OCI-LY3 (cell line): ENCODE measurements at regions not wholly inside any gene's neighbourhood (a gene's known extent, or its start where the extent isn't known, plus 50 kb on each side); places are given as distances from the start of the nearest gene placed in this dataset.

Source experiments
- H2AFZ ChIP-seq: fragments of 200-600, 300-600 bp; shearing (Covaris generic); 2 replicates; pipeline ENCODE4 v1.6.0; 2014; ENCODE audit warnings: antibody characterized with exemption, low read depth, low read length
- H3K27ac ChIP-seq: fragments of 200-600, 300-600 bp; sonication (generic); 2 replicates; pipeline ENCODE4 v1.5.1; 2014; ENCODE audit warnings: mild to moderate bottlenecking, low read length, moderate library complexity, mixed read lengths
- H3K27me3 ChIP-seq: fragments of 200-600, 300-600 bp; sonication (generic); 2 replicates; pipeline ENCODE4 v1.6.1; 2014; ENCODE audit warnings: low read depth, low read length, mixed read lengths
- H3K36me3 ChIP-seq: fragments of 200-600, 300-600 bp; sonication (generic); replicated peaks from 2 replicates; pipeline ENCODE3; 2014; ENCODE audit warnings: low read depth, low read length, mixed read lengths
- H3K4me1 ChIP-seq: fragments of 300-600, 200-600 bp; sonication (generic); 2 replicates; pipeline ENCODE4 v1.6.1; 2014; ENCODE audit warnings: low read length, mixed read lengths
- H3K4me2 ChIP-seq: fragments of 200-600, 300-600 bp; sonication (generic); 2 replicates; pipeline ENCODE4 v1.6.1; 2014; ENCODE audit warnings: low read length, mixed read lengths
- H3K4me3 ChIP-seq: fragments of 300-600, 200-600 bp; sonication (generic); 2 replicates; pipeline ENCODE4 v1.5.1; 2014; ENCODE audit warnings: antibody characterized with exemption, mild to moderate bottlenecking, low read length, moderate library complexity
- H3K79me2 ChIP-seq: fragments of 300-600, 200-600 bp; shearing (Covaris generic); 2 replicates; pipeline ENCODE4 v1.6.1; 2014; ENCODE audit warnings: mild to moderate bottlenecking, low read length, mixed read lengths
- H3K9ac ChIP-seq: fragments of 300-600, 200-600 bp; shearing (Covaris generic); 2 replicates; pipeline ENCODE4 v1.6.0; 2014; ENCODE audit warnings: mild to moderate bottlenecking, low read length, moderate library complexity
- H3K9me3 ChIP-seq: fragments of 200-600, 300-600 bp; shearing (Covaris generic); 2 replicates; pipeline ENCODE4 v1.6.1; 2014; ENCODE audit warnings: low read length, mixed read lengths; ENCODE audit not compliant: insufficient read depth
- H4K20me1 ChIP-seq: fragments of 200-600, 300-600 bp; sonication (generic); 2 replicates; pipeline ENCODE4 v1.6.1; 2016; ENCODE audit warnings: low read length, mixed read lengths; ENCODE audit not compliant: insufficient read depth
- CTCF ChIP-seq: fragments of 200-600, 300-600 bp; sonication (generic); IDR thresholded peaks from 2 replicates; pipeline ENCODE4 v1.5.1; 2014; ENCODE audit warnings: antibody characterized with exemption, low read length, low read depth
- EZH2phosphoT487 ChIP-seq: fragments of 200-600 bp; shearing (Covaris generic); IDR thresholded peaks from 2 replicates; pipeline ENCODE4 v1.6.1; 2018; ENCODE audit warnings: antibody characterized with exemption, mixed run types, low read depth

DNA sequence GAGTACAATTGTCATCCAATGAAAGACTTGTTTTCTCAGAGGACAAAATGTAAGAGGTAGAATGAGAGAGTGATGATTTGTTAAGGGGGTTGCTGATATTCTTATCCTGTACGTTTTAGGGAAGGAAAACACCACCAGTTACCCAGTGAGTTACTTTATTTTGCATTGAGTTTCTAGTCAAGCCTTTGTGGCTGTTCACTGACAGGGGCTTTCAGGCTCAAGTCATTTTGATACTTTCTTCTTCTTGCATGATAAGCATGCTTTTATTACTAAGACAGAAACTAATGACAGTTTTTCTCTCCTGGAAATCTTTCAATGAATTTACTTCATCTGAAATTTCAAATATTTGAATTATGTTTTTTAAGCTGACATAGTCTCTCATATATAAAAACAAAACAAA is 710.2 kb upstream of the POM121L12 start:
- no peak for TF ChIP-seq CTCF
- no peak for TF ChIP-seq EZH2phosphoT487
- H3K4me3 ChIP-seq: peak overlapping the region; percentile 56
- no peaks in the 10 kb centered on the region for H3K27me3 ChIP-seq
- peaks cover 9% of the 10 kb centered on the region for H3K36me3 ChIP-seq
- H3K9me3 ChIP-seq: peaks cover 11% of the 10 kb centered on the region; the same call in 1 of the 2 replicates
- no peaks in the 10 kb centered on the region for H3K79me2 ChIP-seq
- H2AFZ ChIP-seq: peak overlapping the region; percentile 16; the same call in 1 of the 2 replicates
- H3K4me2 ChIP-seq: peak overlapping the region; percentile 73
- H3K27ac ChIP-seq: peak overlapping the region; percentile 88
- no peaks in the 10 kb centered on the region for H4K20me1 ChIP-seq
- peaks cover 43% of the 10 kb centered on the region for H3K4me1 ChIP-seq
- H3K9ac ChIP-seq: peak overlapping the region; percentile 49

DNA sequence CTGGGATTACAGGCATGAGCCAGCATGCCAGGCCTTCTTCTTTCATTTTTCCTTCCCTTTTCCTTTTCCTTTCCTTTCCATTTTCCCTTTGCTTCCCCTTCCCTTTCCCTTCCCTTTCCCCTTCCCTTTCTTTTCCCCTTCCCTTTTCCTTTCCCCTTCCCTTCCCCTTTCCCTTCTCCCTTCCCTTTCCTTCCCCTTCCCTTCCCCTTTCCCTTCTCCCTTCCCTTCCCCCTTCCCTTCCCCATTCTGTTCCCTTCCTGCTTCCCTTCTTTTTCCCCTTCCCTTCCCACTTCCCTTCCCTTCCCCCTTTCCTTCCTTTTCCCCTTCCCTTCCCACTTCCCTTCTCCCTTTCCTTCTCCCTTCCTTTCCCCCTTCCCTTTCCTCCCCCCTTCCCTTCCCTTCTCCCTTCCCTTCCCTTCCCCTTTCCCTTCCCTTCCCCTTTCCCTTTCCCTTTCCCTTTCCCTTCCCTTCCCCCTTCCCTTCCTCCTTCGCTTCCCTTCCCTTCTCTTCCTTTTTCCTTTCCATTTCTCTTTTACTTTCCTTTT is 712.2 kb upstream of the POM121L12 start:
- TF ChIP-seq CTCF: no peak
- TF ChIP-seq EZH2phosphoT487: no peak
- Histone ChIP-seq H3K9ac (no peak overlapping the region), H3K4me2 (no peak overlapping the region), H3K27ac (no peak overlapping the region), H3K9me3 (peaks cover 11% of the 10 kb centered on the region; the same call in 1 of the 2 replicates), H3K4me3 (no peak overlapping the region), H3K4me1 (peaks cover 43% of the 10 kb centered on the region), H4K20me1 (no peaks in the 10 kb centered on the region), H3K27me3 (no peaks in the 10 kb centered on the region), H3K79me2 (no peaks in the 10 kb centered on the region), H3K36me3 (peaks cover 9% of the 10 kb centered on the region), H2AFZ (no peak overlapping the region)

DNA sequence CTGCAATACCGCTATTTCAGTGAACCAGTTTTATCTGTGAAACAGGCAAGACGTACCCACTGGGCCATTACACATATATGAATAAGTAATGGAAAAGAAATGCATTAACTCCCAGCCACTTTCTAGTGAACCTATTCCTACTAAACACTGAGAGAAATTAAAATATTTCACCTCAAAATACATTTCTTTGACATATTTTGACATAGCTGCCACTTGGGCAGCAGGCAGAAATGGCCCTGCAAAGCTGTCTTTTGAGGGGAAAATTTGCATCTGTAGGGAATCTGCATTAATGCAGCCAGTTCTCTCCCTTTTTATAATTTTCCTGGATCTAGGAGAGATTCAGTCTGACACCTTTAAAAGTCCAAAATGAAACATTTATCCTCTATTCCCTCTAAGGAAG is 714.8 kb upstream of the POM121L12 start:
- Histone ChIP-seq H3K4me3 (no peak overlapping the region), H3K9ac (no peak overlapping the region), H4K20me1 (no peaks in the 10 kb centered on the region), H3K9me3 (no peaks in the 10 kb centered on the region), H3K27ac (no peak overlapping the region), H3K4me2 (no peak overlapping the region), H2AFZ (no peak overlapping the region), H3K4me1 (peaks cover 33% of the 10 kb centered on the region), H3K27me3 (no peaks in the 10 kb centered on the region), H3K79me2 (no peaks in the 10 kb centered on the region), H3K36me3 (peaks cover 9% of the 10 kb centered on the region)
- TF ChIP-seq CTCF (no peak), EZH2phosphoT487 (no peak)

GRCh38 chr7:52317921-52318320 is 717.5 kb upstream of the POM121L12 start:
- H3K9me3 ChIP-seq: no peaks in the 10 kb centered on the region
- H3K27ac ChIP-seq: no peak overlapping the region
- peaks cover 5% of the 10 kb centered on the region for H3K36me3 ChIP-seq
- no peak overlapping the region for H3K4me2 ChIP-seq
- no peak overlapping the region for H2AFZ ChIP-seq
- H4K20me1 ChIP-seq: no peaks in the 10 kb centered on the region
- no peak overlapping the region for H3K9ac ChIP-seq
- no peaks in the 10 kb centered on the region for H3K79me2 ChIP-seq
- H3K27me3 ChIP-seq: no peaks in the 10 kb centered on the region
- TF ChIP-seq CTCF (no peak), EZH2phosphoT487 (no peak)
- H3K4me1 ChIP-seq: peaks cover 25% of the 10 kb centered on the region
- H3K4me3 ChIP-seq: no peak overlapping the region
